ENCODE measurements at regions not wholly inside any gene's neighbourhood (a gene's known extent, or its start where the extent isn't known, plus 50 kb on each side); places are given as distances from the start of the nearest gene placed in this dataset.

- TF ChIP-seq CTCF (conservative IDR thresholded peaks at IDR 0.05; ENCODE audit: low read depth, low read length): no peak
- no peak for TF ChIP-seq EZH2 (IDR thresholded peaks at IDR 0.05; ENCODE audit: low read length, unreplicated experiment)
- TF ChIP-seq EZH2phosphoT487 (IDR thresholded peaks at IDR 0.05; ENCODE audit: borderline replicate concordance, low read length): no peak
These were observed 264.1 kb upstream of the ANKH start for GRCh38 chr5:15135661-15136060.

All from PC-3 (cell line).